AG09309 (cell line): ENCODE measurements at regions not wholly inside any gene's neighbourhood (a gene's known extent, or its start where the extent isn't known, plus 50 kb on each side); places are given as distances from the start of the nearest gene placed in this dataset.

ENCODE experiments used
- DNase-seq: peaks from one replicate; pipeline ENCODE4 v3.0.0-alpha.2; 2010; ENCODE audit warnings: low read depth
- H3K4me3 ChIP-seq: 2 replicates; pipeline ENCODE4 v1.5.1; 2011; ENCODE audit warnings: mild to moderate bottlenecking, low read depth, low read length, moderate library complexity; ENCODE audit not compliant: control insufficient read depth
- TF ChIP-seq, protein P1 (sequence below): IDR thresholded peaks from 2 replicates; pipeline ENCODE4 v1.5.1; 2011; ENCODE audit warnings: mild to moderate bottlenecking, low read depth, low read length, inconsistent platforms; ENCODE audit not compliant: insufficient read depth, control insufficient read depth; ENCODE audit errors: missing control alignments

DNA sequence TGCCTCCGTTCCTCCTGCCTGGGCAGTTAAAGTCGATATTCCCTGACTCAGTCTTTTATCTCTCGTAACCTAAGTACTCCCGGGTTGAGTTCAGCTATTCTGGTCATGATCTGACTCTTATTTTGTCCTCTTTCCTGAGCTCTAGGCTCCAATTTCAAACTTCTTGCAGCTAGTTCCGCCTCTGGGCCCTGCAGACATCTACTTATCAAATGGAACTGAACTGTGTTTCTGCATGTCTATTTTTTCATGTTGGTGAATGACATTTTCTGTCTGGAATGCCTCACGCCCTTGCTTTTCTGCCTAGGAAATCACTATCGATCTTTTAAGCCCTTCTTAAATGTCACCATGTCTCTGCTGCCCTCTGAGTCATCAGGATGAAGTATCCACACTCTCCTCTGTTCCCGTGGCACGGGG lies 101.5 kb downstream of the VAPA start:
- no peak for DNase-seq
- TF ChIP-seq, protein P1, sequence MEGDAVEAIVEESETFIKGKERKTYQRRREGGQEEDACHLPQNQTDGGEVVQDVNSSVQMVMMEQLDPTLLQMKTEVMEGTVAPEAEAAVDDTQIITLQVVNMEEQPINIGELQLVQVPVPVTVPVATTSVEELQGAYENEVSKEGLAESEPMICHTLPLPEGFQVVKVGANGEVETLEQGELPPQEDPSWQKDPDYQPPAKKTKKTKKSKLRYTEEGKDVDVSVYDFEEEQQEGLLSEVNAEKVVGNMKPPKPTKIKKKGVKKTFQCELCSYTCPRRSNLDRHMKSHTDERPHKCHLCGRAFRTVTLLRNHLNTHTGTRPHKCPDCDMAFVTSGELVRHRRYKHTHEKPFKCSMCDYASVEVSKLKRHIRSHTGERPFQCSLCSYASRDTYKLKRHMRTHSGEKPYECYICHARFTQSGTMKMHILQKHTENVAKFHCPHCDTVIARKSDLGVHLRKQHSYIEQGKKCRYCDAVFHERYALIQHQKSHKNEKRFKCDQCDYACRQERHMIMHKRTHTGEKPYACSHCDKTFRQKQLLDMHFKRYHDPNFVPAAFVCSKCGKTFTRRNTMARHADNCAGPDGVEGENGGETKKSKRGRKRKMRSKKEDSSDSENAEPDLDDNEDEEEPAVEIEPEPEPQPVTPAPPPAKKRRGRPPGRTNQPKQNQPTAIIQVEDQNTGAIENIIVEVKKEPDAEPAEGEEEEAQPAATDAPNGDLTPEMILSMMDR = no peak
- no peak overlapping the region for H3K4me3 ChIP-seq

DNA sequence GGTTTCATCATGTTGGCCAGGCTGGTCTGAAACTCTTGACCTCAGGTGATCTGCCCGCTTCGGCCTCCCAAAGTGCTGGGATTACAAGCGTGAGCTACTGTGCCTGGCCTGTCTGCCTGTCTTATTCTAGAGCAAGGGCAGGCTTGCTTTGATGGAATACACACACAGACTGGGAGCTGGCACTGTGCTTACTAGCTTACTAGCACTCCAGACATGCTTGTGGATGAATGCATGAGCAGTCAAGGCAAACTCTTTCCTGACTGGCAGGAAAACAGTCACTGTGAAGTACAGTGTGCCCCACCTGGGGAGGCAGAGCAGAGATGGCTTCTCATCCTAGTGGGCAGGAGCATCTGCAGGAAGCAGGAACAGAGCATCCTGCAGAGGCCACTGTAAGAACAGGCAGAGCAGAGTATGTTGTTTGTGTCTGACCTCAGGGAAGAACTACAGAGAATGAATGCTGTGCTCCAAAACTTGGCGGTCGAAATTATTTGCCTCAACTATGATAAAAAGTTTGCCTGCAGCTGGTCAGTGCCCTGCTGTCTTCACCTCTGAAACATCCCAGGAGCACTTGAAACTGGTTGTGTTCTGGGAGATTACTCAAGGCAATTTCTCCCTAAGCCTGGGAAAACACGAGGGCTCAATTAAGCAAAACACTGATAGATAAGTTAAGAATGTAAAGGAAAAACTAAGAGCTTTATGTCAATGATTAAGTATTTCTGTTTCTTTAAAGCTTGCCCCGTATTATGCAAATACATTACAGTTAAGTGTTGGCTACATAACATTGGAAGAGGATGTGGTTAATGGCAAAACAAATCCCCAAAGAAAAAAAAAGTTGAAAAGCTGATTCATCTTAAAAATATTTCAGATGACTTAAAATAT lies 102.4 kb downstream of the VAPA start:
- no peak overlapping the region for H3K4me3 ChIP-seq
- TF ChIP-seq, protein P1 = peak; percentile 75
- peak; percentile 89 for DNase-seq

DNA sequence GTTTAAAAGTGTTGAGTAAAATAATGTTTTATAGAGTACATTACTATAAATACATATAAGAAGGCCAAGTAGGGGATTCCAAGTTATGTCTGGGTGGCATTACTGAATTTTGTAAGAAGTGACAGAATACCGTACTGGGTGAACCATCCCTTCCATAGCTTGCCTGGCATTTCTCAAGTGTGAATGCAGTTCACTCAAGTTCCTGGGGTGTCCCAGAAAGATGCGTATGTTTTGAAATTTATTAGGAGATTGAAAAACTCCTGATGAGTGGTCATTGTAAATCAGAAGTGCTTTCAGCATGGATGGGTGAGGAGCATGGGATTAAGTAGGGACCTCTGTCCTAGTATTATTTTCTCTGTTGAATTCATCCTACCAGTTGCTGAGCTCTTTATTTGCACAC lies 103.2 kb downstream of the VAPA start:
- no peak for DNase-seq
- TF ChIP-seq, protein P1 = no peak

DNA sequence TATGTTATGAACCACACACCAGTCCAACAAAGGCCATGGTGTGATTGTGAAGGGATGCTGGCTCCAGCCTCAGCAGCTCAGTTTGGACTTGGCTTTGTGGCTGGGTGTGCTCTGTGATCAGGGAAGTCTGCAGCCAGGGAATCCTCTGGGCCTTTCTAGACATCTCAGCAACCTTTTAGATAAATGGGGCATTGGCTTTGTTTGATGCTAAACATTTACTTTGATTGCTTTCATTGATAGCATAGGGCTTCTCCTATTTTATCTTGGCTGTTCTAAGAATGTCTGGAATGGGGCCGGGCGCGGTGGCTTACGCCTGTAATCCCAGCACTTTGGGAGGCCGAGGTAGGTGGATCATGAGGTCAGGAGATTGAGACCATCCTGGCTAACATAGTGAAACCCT lies 104.5 kb downstream of the VAPA start:
- no peak for DNase-seq
- TF ChIP-seq, protein P1 = no peak
- no peak overlapping the region for H3K4me3 ChIP-seq

More for the DNA sequence above, 103.2 kb downstream of the VAPA start:
- H3K4me3 ChIP-seq = no peak overlapping the region

DNA sequence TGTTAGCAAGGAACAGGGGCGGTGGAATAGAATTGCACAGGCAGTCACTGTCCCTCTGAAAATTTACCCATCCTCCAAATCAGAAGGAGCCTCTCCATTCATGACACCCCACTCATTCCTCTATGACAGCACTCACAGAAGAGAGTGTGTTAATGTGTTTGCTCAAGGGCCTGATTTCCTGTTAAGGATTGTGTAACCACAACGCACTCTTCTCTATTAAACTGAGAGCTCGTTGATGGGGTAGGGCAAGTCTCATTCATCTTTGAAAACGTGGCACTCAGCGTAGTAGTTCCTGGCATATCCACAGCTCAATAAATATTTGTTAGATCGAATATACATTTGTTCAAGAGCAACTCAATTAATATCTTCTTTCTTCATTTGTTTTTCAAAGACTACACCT lies 106.4 kb downstream of the VAPA start:
- no peak for DNase-seq
- H3K4me3 ChIP-seq = no peak overlapping the region
- TF ChIP-seq, protein P1 = no peak

DNA sequence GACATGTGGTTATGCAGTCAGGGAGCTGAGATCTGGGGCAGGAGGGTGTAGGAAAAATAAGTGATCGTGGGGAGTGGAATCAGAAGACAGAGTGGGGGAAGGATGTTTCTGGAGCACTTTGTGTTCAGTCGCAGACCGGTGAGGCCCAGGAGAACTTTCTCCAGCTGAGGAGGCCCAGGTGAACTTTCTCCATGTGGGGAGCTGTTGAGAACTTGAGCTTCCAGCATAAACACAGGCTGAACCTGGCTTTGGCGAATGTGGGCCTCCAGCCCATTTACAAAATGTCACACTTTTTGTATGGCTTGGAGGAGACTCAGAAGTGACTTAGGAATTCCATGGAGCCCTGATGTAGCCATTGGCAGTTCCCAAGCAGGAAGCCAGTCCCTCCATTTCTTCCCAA lies 108.5 kb downstream of the VAPA start:
- H3K4me3 ChIP-seq = no peak overlapping the region
- DNase-seq = no peak
- TF ChIP-seq, protein P1 = no peak
